Calu3 (cell line): ENCODE measurements at regions not wholly inside any gene's neighbourhood (a gene's known extent, or its start where the extent isn't known, plus 50 kb on each side); places are given as distances from the start of the nearest gene placed in this dataset.

Experiments
- BruUV-seq: library from RNA; stranded (reverse); fragments of 400-500 nt; replicated peaks from 2 replicates; lab custom pipeline; 2021; lab: Mats Ljungman, UMichigan
- CTCF ChIA-PET: fragments of 300-600 bp; sonication (Branson Sonifier 250); formaldehyde crosslinking; loops from one replicate; lab custom pipeline; 2022; ENCODE audit warnings: antibody characterized with exemption; lab: Charles Lee
- DNase-seq: peaks from one replicate; pipeline ENCODE4 v3.0.0; 2022
- H3K27ac Mint-ChIP-seq: one replicate; pipeline ENCODE4 v1.8.0; 2022; ENCODE audit warnings: mixed read lengths; ENCODE audit not compliant: unreplicated experiment
- H3K27me3 Mint-ChIP-seq: one replicate; pipeline ENCODE4 v1.8.0; 2022; ENCODE audit warnings: mixed read lengths; ENCODE audit not compliant: unreplicated experiment
- H3K36me3 Mint-ChIP-seq: one replicate; pipeline ENCODE4 v1.8.0; 2022; ENCODE audit warnings: mild to moderate bottlenecking, moderate library complexity, mixed read lengths; ENCODE audit not compliant: insufficient read depth, unreplicated experiment
- H3K4me1 Mint-ChIP-seq: one replicate; pipeline ENCODE4 v1.8.0; 2022; ENCODE audit warnings: mild to moderate bottlenecking, low read depth, mixed read lengths; ENCODE audit not compliant: unreplicated experiment
- H3K4me3 Mint-ChIP-seq: one replicate; pipeline ENCODE4 v1.8.0; 2022; ENCODE audit warnings: mild to moderate bottlenecking, low read depth, moderate library complexity, mixed read lengths; ENCODE audit not compliant: unreplicated experiment
- H3K9me3 Mint-ChIP-seq: one replicate; pipeline ENCODE4 v1.8.0; 2022; ENCODE audit warnings: low read depth, mixed read lengths; ENCODE audit not compliant: unreplicated experiment
- CTCF ChIP-seq: fragments of 200-600 bp; IDR thresholded peaks from one replicate; pipeline ENCODE4 v1.8.0; 2022; ENCODE audit warnings: antibody characterized with exemption; ENCODE audit not compliant: unreplicated experiment
- intact Hi-C: fragments of 100-400 bp; cut with micrococcal nuclease; formaldehyde crosslinking; loops from one replicate; pipeline ENCODE4 v1.10.0; 2022; ENCODE audit not compliant: unreplicated experiment

DNA sequence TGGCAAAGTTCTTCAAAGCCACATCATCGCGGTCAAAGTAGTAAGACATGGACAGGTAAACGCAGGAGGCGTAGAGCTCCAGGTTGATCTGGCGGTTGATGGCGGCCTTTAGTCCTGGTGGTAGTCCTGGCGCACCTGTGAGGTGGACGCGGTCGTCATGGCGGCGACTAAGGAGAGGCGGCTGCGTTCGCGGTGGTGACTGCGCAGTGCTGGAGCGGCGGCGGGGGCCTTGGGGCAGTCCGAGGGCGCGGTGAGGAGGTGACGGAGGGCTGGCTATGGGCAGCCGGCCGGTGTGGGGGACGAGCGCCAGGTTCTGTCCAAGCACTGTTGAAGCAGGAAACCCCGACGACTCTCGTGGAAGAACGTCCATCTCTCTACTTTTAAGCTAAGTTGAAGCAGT, 136.8 kb downstream of the BASP1 start:
- TF ChIP-seq CTCF: no peak
- BruUV-seq: no TSS peak
- Mint-ChIP-seq H3K27ac (no peak overlapping the region), H3K4me1 (no peaks in the 10 kb centered on the region), H3K36me3 (no peaks in the 10 kb centered on the region), H3K27me3 (peaks cover 16% of the 10 kb centered on the region), H3K9me3 (peaks cover 4% of the 10 kb centered on the region), H3K4me3 (no peak overlapping the region)
- intact Hi-C loops: no loop called here
- CTCF ChIA-PET: no interaction called here
- no peak for DNase-seq

GRCh38 chr5:17355586-17356346, 138.3 kb downstream of the BASP1 start:
- peaks cover 4% of the 10 kb centered on the region for H3K9me3 Mint-ChIP-seq
- no TSS peak for BruUV-seq
- CTCF ChIA-PET: no interaction called here
- H3K4me1 Mint-ChIP-seq: no peaks in the 10 kb centered on the region
- no peak overlapping the region for H3K4me3 Mint-ChIP-seq
- H3K27ac Mint-ChIP-seq: no peak overlapping the region
- H3K27me3 Mint-ChIP-seq: peaks cover 28% of the 10 kb centered on the region
- intact Hi-C loops: no loop called here
- H3K36me3 Mint-ChIP-seq: no peaks in the 10 kb centered on the region
- DNase-seq: no peak
- TF ChIP-seq CTCF: no peak

DNA sequence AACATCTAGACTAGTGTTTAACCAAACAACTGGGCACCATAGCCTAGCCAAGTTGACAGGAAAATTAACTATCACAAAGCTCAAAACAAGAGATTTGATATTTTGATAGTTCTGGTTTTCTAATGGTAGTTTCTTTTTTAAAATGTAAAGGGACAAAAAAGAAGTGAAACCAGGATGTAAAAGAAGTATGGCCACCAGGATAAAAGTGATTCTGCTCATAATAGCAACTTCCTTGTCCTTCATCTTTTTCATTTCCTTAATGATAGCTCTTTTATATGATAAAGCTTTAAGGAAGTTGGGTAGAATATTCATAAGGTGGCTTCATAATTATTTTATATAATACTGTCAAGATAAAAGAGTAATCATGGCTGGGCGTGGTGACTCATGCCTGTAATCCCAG, 139.1 kb downstream of the BASP1 start:
- Mint-ChIP-seq H3K27me3 (peaks cover 28% of the 10 kb centered on the region), H3K4me1 (no peaks in the 10 kb centered on the region), H3K27ac (no peak overlapping the region), H3K36me3 (no peaks in the 10 kb centered on the region), H3K9me3 (peaks cover 4% of the 10 kb centered on the region), H3K4me3 (no peak overlapping the region)
- CTCF ChIA-PET: no interaction called here
- no TSS peak for BruUV-seq
- intact Hi-C loops: no loop called here
- TF ChIP-seq CTCF: no peak
- DNase-seq: no peak

- Mint-ChIP-seq H3K4me1 (no peaks in the 10 kb centered on the region), H3K27ac (no peak overlapping the region), H3K27me3 (peaks cover 20% of the 10 kb centered on the region), H3K36me3 (no peaks in the 10 kb centered on the region), H3K9me3 (peaks cover 4% of the 10 kb centered on the region), H3K4me3 (no peak overlapping the region)
- intact Hi-C loops: loop anchor here (1.0 kb wide), 1 partner anchor 15 kb away; no protein-coding TSS in a partner anchor
- TF ChIP-seq CTCF: no peak
- no TSS peak for BruUV-seq
- no peak for DNase-seq
- CTCF ChIA-PET: no interaction called here
These were observed 140.1 kb downstream of the BASP1 start for GRCh38 chr5:17357504-17357903.
